ENCODE measurements at regions not wholly inside any gene's neighbourhood (a gene's known extent, or its start where the extent isn't known, plus 50 kb on each side); places are given as distances from the start of the nearest gene placed in this dataset.

- DNase-seq (ENCODE audit: extremely low read depth, insufficient read length), result no peak
- no peaks in the 10 kb centered on the region for H3K36me3 ChIP-seq (ENCODE audit: control insufficient read depth, insufficient read depth, low read length)
These were observed 60.8 kb upstream of the PRKACB start for GRCh38 chr1:84083307-84083706.

GRCh38 chr1:84078842-84079202 is 65.2 kb upstream of the PRKACB start:
- Histone ChIP-seq H3K27me3 (replicated peaks; ENCODE audit: control insufficient read depth, insufficient read depth, low read length) (no peaks in the 10 kb centered on the region), H3K36me3 (ENCODE audit: control insufficient read depth, insufficient read depth, low read length) (no peaks in the 10 kb centered on the region), H3K4me3 (replicated peaks; ENCODE audit: low read depth, low read length) (peak overlapping the region; percentile 92)
- TF ChIP-seq CTCF (IDR thresholded peaks at IDR 0.05; ENCODE audit: insufficient read depth, low read length, poor library complexity, severe bottlenecking), result no peak
- DNase-seq (ENCODE audit: extremely low read depth, insufficient read length), result no peak

More at GRCh38 chr1:84083307-84083706, 60.8 kb upstream of the PRKACB start:
- TF ChIP-seq CTCF (IDR thresholded peaks at IDR 0.05; ENCODE audit: insufficient read depth, low read length, poor library complexity, severe bottlenecking), result no peak
- no peaks in the 10 kb centered on the region for H3K27me3 ChIP-seq (replicated peaks; ENCODE audit: control insufficient read depth, insufficient read depth, low read length)
- no peak overlapping the region for H3K4me3 ChIP-seq (replicated peaks; ENCODE audit: low read depth, low read length)

GRCh38 chr1:84078108-84078841 is 65.8 kb upstream of the PRKACB start:
- no peaks in the 10 kb centered on the region for H3K27me3 ChIP-seq (replicated peaks; ENCODE audit: control insufficient read depth, insufficient read depth, low read length)
- H3K36me3 ChIP-seq (ENCODE audit: control insufficient read depth, insufficient read depth, low read length), result no peaks in the 10 kb centered on the region
- peak overlapping the region; percentile 92 for H3K4me3 ChIP-seq (replicated peaks; ENCODE audit: low read depth, low read length)
- no peak for DNase-seq (ENCODE audit: extremely low read depth, insufficient read length)
- TF ChIP-seq CTCF (IDR thresholded peaks at IDR 0.05; ENCODE audit: insufficient read depth, low read length, poor library complexity, severe bottlenecking), result no peak

- H3K27me3 ChIP-seq (replicated peaks; ENCODE audit: control insufficient read depth, insufficient read depth, low read length), result no peaks in the 10 kb centered on the region
- TF ChIP-seq CTCF (IDR thresholded peaks at IDR 0.05; ENCODE audit: insufficient read depth, low read length, poor library complexity, severe bottlenecking), result peak; percentile 4
- peak; percentile 85 for DNase-seq (ENCODE audit: extremely low read depth, insufficient read length)
- no peaks in the 10 kb centered on the region for H3K36me3 ChIP-seq (ENCODE audit: control insufficient read depth, insufficient read depth, low read length)
- H3K4me3 ChIP-seq (replicated peaks; ENCODE audit: low read depth, low read length), result peak overlapping the region; percentile 92
These were observed 66.5 kb upstream of the PRKACB start for GRCh38 chr1:84077476-84078107.

GRCh38 chr1:84073266-84073665 is 70.8 kb upstream of the PRKACB start:
- TF ChIP-seq CTCF (IDR thresholded peaks at IDR 0.05; ENCODE audit: insufficient read depth, low read length, poor library complexity, severe bottlenecking), result no peak
- DNase-seq (ENCODE audit: extremely low read depth, insufficient read length), result no peak
- H3K4me3 ChIP-seq (replicated peaks; ENCODE audit: low read depth, low read length), result no peak overlapping the region
- no peaks in the 10 kb centered on the region for H3K27me3 ChIP-seq (replicated peaks; ENCODE audit: control insufficient read depth, insufficient read depth, low read length)
- H3K36me3 ChIP-seq (ENCODE audit: control insufficient read depth, insufficient read depth, low read length), result no peaks in the 10 kb centered on the region
